ENCODE measurements at regions not wholly inside any gene's neighbourhood (a gene's known extent, or its start where the extent isn't known, plus 50 kb on each side); places are given as distances from the start of the nearest gene placed in this dataset.

GRCh38 chr3:14282001-14282705 lies 103.5 kb downstream of the LSM3 start:
- ATAC-seq (ENCODE audit: insufficient read depth, low read depth) (no peak), DNase-seq (no peak)
- no peaks in the 10 kb centered on the region for H4K20me1 ChIP-seq (ENCODE audit: insufficient read depth, low read length)
- TF ChIP-seq, protein P1, sequence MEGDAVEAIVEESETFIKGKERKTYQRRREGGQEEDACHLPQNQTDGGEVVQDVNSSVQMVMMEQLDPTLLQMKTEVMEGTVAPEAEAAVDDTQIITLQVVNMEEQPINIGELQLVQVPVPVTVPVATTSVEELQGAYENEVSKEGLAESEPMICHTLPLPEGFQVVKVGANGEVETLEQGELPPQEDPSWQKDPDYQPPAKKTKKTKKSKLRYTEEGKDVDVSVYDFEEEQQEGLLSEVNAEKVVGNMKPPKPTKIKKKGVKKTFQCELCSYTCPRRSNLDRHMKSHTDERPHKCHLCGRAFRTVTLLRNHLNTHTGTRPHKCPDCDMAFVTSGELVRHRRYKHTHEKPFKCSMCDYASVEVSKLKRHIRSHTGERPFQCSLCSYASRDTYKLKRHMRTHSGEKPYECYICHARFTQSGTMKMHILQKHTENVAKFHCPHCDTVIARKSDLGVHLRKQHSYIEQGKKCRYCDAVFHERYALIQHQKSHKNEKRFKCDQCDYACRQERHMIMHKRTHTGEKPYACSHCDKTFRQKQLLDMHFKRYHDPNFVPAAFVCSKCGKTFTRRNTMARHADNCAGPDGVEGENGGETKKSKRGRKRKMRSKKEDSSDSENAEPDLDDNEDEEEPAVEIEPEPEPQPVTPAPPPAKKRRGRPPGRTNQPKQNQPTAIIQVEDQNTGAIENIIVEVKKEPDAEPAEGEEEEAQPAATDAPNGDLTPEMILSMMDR (IDR thresholded peaks at IDR 0.05; ENCODE audit: borderline replicate concordance, extremely low read depth, low read length, poor library complexity, severe bottlenecking), result no peak
- TF ChIP-seq EZH2 (IDR thresholded peaks at IDR 0.05; ENCODE audit: borderline replicate concordance, low read depth, low read length, severe bottlenecking), result no peak
- no peaks in the 10 kb centered on the region for H3K36me3 ChIP-seq (ENCODE audit: insufficient read depth, low read length)
- no peak overlapping the region for H2AFZ ChIP-seq (ENCODE audit: low read depth, low read length)
- no peaks in the 10 kb centered on the region for H3K79me2 ChIP-seq (ENCODE audit: insufficient read depth, low read length)
- no peak overlapping the region for H3K9ac ChIP-seq (ENCODE audit: low read depth, low read length)
- no peak overlapping the region for H3K27ac ChIP-seq (ENCODE audit: low read length)
- no peak overlapping the region for H3K4me2 ChIP-seq (ENCODE audit: insufficient read depth, low read length)
- H3K4me3 ChIP-seq (ENCODE audit: low read depth in 1 of 2, low read length in 2 of 2), result no peak overlapping the region
- H3K27me3 ChIP-seq (ENCODE audit: insufficient read depth, low read length, poor library complexity), result peaks cover 7% of the 10 kb centered on the region
- no peaks in the 10 kb centered on the region for H3K9me3 ChIP-seq (ENCODE audit: insufficient read depth, low read length, severe bottlenecking)
- H3K4me1 ChIP-seq (ENCODE audit: insufficient read depth, low read length), result no peaks in the 10 kb centered on the region

GRCh38 chr3:14282706-14283075 lies 104.1 kb downstream of the LSM3 start:
- H3K27ac ChIP-seq (ENCODE audit: low read length), result no peak overlapping the region
- ATAC-seq (ENCODE audit: insufficient read depth, low read depth) (no peak), DNase-seq (no peak)
- H3K4me2 ChIP-seq (ENCODE audit: insufficient read depth, low read length), result no peak overlapping the region
- no peak overlapping the region for H3K4me3 ChIP-seq (ENCODE audit: low read depth in 1 of 2, low read length in 2 of 2)
- TF ChIP-seq, protein P1 (IDR thresholded peaks at IDR 0.05; ENCODE audit: borderline replicate concordance, extremely low read depth, low read length, poor library complexity, severe bottlenecking), result no peak
- no peak for TF ChIP-seq EZH2 (IDR thresholded peaks at IDR 0.05; ENCODE audit: borderline replicate concordance, low read depth, low read length, severe bottlenecking)
- no peaks in the 10 kb centered on the region for H4K20me1 ChIP-seq (ENCODE audit: insufficient read depth, low read length)
- H3K79me2 ChIP-seq (ENCODE audit: insufficient read depth, low read length), result no peaks in the 10 kb centered on the region
- H3K36me3 ChIP-seq (ENCODE audit: insufficient read depth, low read length), result no peaks in the 10 kb centered on the region
- no peaks in the 10 kb centered on the region for H3K9me3 ChIP-seq (ENCODE audit: insufficient read depth, low read length, severe bottlenecking)
- no peaks in the 10 kb centered on the region for H3K4me1 ChIP-seq (ENCODE audit: insufficient read depth, low read length)
- H3K27me3 ChIP-seq (ENCODE audit: insufficient read depth, low read length, poor library complexity), result peaks cover 7% of the 10 kb centered on the region
- no peak overlapping the region for H3K9ac ChIP-seq (ENCODE audit: low read depth, low read length)
- H2AFZ ChIP-seq (ENCODE audit: low read depth, low read length), result no peak overlapping the region

DNA sequence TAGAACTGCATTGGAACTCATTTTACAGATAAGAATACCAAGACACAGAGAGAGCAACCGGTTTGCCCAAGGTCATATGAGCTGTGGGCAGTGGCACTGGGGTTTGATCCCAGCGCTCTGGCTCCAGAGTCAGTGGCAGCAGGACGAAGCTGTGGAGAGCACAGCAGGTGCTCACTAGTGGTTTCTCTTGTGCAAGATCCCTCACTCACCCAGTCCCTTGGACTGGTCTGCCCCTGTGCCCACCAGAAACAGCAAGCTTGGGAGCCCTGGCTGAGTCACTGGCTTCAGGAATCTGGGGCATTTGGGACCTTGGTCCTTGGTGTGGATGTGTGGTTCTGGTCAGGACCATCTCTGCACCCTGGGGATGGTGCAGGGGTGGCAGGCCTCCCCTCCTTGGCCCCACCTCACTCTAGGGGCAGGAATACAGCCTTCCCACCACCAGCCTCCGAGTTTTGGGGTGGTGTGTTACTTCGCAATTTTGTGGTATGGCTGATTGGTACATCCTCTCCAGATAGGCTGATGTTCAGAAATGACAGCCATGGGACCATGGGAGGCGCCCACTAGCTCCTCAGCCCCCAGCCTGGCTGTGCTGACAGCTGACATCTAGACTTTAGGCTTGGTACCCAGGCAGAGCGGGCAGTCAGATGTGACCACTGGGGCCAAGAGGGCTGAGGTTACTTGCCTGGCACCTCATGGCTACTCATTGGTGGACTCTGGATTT lies 104.6 kb downstream of the LSM3 start:
- H3K36me3 ChIP-seq (ENCODE audit: insufficient read depth, low read length), result no peaks in the 10 kb centered on the region
- H3K27ac ChIP-seq (ENCODE audit: low read length), result no peak overlapping the region
- H3K27me3 ChIP-seq (ENCODE audit: insufficient read depth, low read length, poor library complexity), result peaks cover 7% of the 10 kb centered on the region
- H3K4me3 ChIP-seq (ENCODE audit: low read depth in 1 of 2, low read length in 2 of 2), result no peak overlapping the region
- H2AFZ ChIP-seq (ENCODE audit: low read depth, low read length), result no peak overlapping the region
- ATAC-seq (ENCODE audit: insufficient read depth, low read depth), result no peak
- no peak for DNase-seq
- no peaks in the 10 kb centered on the region for H4K20me1 ChIP-seq (ENCODE audit: insufficient read depth, low read length)
- TF ChIP-seq EZH2 (IDR thresholded peaks at IDR 0.05; ENCODE audit: borderline replicate concordance, low read depth, low read length, severe bottlenecking), result no peak
- TF ChIP-seq, protein P1 (IDR thresholded peaks at IDR 0.05; ENCODE audit: borderline replicate concordance, extremely low read depth, low read length, poor library complexity, severe bottlenecking), result no peak
- H3K4me2 ChIP-seq (ENCODE audit: insufficient read depth, low read length), result no peak overlapping the region
- H3K9me3 ChIP-seq (ENCODE audit: insufficient read depth, low read length, severe bottlenecking), result no peaks in the 10 kb centered on the region
- H3K79me2 ChIP-seq (ENCODE audit: insufficient read depth, low read length), result no peaks in the 10 kb centered on the region
- no peak overlapping the region for H3K9ac ChIP-seq (ENCODE audit: low read depth, low read length)
- no peaks in the 10 kb centered on the region for H3K4me1 ChIP-seq (ENCODE audit: insufficient read depth, low read length)

Data from DND-41 (cell line).